ENCODE measurements at regions not wholly inside any gene's neighbourhood (a gene's known extent, or its start where the extent isn't known, plus 50 kb on each side); places are given as distances from the start of the nearest gene placed in this dataset.

DNA sequence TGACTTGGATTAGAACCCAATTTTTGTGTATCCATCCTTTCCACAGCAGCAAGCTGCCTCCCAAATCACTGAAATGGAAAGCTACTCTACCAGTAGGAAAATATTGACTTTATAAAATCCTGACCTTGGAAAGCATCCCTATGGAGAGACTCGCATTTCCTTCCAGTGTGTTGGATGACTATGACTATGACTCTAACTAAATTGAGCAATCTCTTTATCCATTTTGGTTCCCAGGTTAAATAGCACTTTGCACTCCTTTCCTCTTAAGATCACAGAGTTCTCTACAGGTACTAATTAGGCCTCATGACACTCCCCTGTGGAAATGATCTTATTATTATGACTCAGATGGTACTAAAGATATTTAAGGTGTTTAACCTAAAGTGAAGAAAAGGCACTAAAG lies 431.8 kb downstream of the PPARGC1A start:
- Histone ChIP-seq H2BK120ac (ENCODE audit: low read depth, low read length, poor library complexity, severe bottlenecking) (no peak overlapping the region), H4K20me1 (ENCODE audit: control insufficient read depth, insufficient read depth, insufficient read length) (no peaks in the 10 kb centered on the region), H3K79me1 (ENCODE audit: insufficient read depth, low read depth, low read length, poor library complexity, severe bottlenecking) (no peaks in the 10 kb centered on the region), H3K27ac (ENCODE audit: insufficient read length, low read depth, low read length) (no peak overlapping the region), H4K5ac (ENCODE audit: insufficient read length, low read depth, low read length) (no peak overlapping the region), H3K23ac (ENCODE audit: insufficient read length, low read depth, low read length) (no peak overlapping the region), H4K8ac (replicated peaks; ENCODE audit: insufficient read length, low read depth, low read length) (no peak overlapping the region), H4K91ac (ENCODE audit: insufficient read length, low read depth, low read length) (no peak overlapping the region), H3T11ph (ENCODE audit: low read length) (no peak overlapping the region), H3K4me2 (ENCODE audit: insufficient read depth, insufficient read length, low read length) (no peak overlapping the region), H2AFZ (ENCODE audit: low read length) (no peak overlapping the region), H3K27me3 (ENCODE audit: insufficient read depth, low read length) (no peaks in the 10 kb centered on the region), H2BK5ac (ENCODE audit: insufficient read length, low read length) (no peak overlapping the region), H3K14ac (ENCODE audit: insufficient read depth, low read length) (no peak overlapping the region), H3K4ac (ENCODE audit: low read depth, low read length) (no peak overlapping the region), H2BK15ac (ENCODE audit: low read depth, low read length) (no peak overlapping the region), H3K79me2 (ENCODE audit: insufficient read depth, low read length) (no peaks in the 10 kb centered on the region), H3K18ac (ENCODE audit: insufficient read length, low read depth, low read length) (no peak overlapping the region), H2BK20ac (ENCODE audit: low read depth, low read length, poor library complexity, severe bottlenecking) (no peak overlapping the region), H3K56ac (ENCODE audit: insufficient read length, low read depth, low read length) (no peak overlapping the region), H3K23me2 (ENCODE audit: insufficient read length, low read depth, low read length, poor library complexity, severe bottlenecking) (no peaks in the 10 kb centered on the region), H2AK5ac (ENCODE audit: insufficient read length, low read length) (no peak overlapping the region), H3K9ac (ENCODE audit: extremely low read depth, insufficient read length, low read length) (no peak overlapping the region), H3K9me3 (ENCODE audit: control insufficient read depth, low read depth, low read length) (no peaks in the 10 kb centered on the region), H2BK12ac (ENCODE audit: insufficient read length, low read depth, low read length) (no peak overlapping the region), H3K4me1 (ENCODE audit: insufficient read depth, low read length) (0 out of 2 replicates have a peak, but pooled peaks cover 2% of the 10 kb centered on the region)
- TF ChIP-seq, protein P1, sequence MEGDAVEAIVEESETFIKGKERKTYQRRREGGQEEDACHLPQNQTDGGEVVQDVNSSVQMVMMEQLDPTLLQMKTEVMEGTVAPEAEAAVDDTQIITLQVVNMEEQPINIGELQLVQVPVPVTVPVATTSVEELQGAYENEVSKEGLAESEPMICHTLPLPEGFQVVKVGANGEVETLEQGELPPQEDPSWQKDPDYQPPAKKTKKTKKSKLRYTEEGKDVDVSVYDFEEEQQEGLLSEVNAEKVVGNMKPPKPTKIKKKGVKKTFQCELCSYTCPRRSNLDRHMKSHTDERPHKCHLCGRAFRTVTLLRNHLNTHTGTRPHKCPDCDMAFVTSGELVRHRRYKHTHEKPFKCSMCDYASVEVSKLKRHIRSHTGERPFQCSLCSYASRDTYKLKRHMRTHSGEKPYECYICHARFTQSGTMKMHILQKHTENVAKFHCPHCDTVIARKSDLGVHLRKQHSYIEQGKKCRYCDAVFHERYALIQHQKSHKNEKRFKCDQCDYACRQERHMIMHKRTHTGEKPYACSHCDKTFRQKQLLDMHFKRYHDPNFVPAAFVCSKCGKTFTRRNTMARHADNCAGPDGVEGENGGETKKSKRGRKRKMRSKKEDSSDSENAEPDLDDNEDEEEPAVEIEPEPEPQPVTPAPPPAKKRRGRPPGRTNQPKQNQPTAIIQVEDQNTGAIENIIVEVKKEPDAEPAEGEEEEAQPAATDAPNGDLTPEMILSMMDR (conservative IDR thresholded peaks at IDR 0.05), result no peak
- no CpG with 5 or more reads among the region's 1 CpG for WGBS (ENCODE audit: extremely low coverage, insufficient read length, low lambda C conversion rate)
- Mint-ChIP-seq H3K4me3 (no peak overlapping the region), H3K27me3 (ENCODE audit: low read depth) (no peaks in the 10 kb centered on the region), H3K36me3 (ENCODE audit: insufficient read depth in 1 of 3, low read depth in 3 of 3) (no peaks in the 10 kb centered on the region; a peak in 1 of 7 replicates), H3K9me3 (no peaks in the 10 kb centered on the region), H3K4me1 (peaks cover 14 to 17% of the 10 kb centered on the region in 2 experiments), H3K27ac (no peak overlapping the region)
- no peak for DNase-seq
